GM19438 (cell line): ENCODE measurements at regions not wholly inside any gene's neighbourhood (a gene's known extent, or its start where the extent isn't known, plus 50 kb on each side); places are given as distances from the start of the nearest gene placed in this dataset.

Source experiments
- ATAC-seq: cut with Tn5 transposase; IDR thresholded peaks from one replicate; pipeline ENCODE4 v1.9.1; 2021; ENCODE audit warnings: low read depth; ENCODE audit not compliant: unreplicated experiment

GRCh38 chrX:21056622-21057021 lies 317.6 kb upstream of the CNKSR2 start:
- ATAC-seq: no peak

DNA sequence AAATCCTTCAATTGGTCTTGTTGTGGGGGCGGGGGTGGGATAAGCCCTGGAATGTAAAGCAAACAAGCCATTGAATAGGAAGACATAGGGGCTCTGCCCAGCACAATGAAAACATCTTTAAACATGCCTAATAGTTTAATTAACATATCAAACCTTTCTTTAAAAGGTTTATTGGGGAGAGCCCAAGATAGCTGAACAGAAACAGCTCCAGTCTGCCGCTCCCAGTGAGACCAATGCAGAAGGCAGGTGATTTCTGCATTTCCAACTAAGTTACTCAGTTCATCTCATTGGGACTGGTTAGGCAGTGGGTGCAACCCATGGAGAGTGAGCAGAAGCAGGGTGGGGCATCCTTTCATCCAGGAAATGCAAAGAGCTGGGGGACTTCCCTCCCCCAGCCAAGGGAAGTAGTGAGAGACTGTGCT lies 327.2 kb upstream of the CNKSR2 start:
- ATAC-seq: no peak

DNA sequence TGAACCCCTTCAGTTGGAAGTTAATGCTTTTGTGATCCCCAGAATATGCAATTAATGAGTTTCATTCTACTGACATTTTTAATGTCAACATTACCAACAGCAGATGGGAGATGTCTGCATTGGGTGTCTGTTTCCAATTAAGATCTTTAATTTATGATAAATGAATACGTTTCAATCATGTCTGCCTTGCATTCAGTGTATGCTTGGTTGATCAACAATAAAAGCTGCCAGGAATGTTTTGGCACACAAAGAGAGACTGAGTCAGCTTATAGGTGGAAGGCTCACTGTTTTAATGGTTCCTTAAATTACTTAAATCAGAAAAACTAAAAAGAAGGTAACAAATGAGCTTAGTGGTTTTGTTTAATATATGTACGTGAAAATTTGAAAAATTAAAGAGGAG lies 359.9 kb upstream of the CNKSR2 start:
- ATAC-seq: no peak

DNA sequence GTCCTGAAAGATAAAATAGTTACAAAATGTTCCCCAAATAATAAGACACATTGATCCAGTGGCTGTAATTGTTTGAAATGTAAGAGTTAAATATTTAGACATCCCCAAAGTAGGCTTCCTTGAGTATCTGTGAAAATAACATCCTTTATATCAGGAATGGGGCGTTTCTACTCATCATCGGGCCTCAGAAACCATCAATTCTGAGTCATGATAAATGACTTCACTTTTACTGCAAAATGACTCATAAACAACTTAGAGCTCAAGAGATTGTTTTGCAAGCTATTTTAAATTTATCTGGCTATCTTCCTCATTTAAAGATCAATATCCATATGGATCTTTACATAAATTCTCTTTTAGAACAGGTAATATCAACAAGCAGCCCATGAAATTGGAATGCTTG lies 369.4 kb upstream of the CNKSR2 start:
- ATAC-seq: no peak

DNA sequence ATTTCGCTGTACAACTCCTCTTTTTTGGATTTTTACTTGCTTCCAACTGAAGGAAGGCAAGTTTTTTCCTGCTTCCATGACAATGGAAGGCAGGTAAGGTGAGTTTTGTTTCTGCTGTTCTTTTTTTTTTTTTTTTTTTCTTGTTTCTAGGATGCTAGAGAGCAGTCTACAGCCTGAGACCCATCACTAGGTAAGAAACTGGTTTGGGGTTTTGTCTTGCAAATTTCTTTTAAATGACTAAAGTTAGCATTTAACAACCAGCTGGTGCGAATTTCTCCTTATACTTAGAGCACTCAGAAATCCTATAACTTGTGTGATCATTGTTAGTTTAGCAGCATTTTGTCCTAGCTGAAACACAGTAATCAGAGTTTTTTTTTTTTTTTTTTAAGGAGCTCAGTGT lies 378.4 kb upstream of the CNKSR2 start:
- no peak for ATAC-seq

DNA sequence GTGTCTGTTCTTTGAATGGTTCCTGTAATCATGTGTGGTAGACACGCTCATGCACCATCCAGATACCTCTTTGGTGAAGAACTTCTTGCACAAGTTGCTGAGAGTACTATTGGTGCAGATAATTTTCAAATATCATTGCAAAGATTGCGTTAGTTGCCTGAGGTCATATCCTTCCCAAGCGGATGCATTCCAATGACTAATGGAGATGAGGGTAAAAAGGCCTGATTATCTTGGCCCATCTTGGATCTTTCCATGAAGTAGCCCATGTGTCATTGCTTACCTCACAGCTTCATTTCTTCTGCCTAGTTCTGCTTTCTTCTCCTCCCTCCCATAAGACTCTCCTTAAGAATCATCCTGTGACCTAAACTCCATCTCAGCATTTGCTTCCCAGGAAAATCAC lies 384.9 kb upstream of the CNKSR2 start:
- ATAC-seq: no peak

GRCh38 chrX:20988804-20989203 lies 385.4 kb upstream of the CNKSR2 start:
- no peak for ATAC-seq

DNA sequence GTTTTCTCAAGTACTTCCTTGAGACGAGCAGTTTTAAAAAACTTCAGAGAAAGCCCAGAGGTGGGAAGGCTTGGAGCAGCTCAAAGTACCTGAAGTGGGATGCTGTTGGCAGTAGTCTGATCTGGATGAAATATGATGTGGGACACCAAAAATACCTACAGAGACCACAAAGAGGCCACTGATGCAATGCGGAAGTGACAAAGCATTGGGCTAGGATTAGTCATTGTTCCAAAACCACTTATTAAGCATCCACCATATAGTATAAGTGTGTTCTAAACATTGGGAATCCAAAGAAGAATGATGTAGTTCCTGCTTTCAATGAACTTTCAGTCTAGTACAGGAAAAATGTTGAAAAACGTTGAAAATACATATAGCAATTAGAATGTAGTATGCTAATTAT lies 386.1 kb upstream of the CNKSR2 start:
- ATAC-seq: no peak

- ATAC-seq: no peak
These were observed 393.8 kb upstream of the CNKSR2 start for GRCh38 chrX:20980426-20980825.

DNA sequence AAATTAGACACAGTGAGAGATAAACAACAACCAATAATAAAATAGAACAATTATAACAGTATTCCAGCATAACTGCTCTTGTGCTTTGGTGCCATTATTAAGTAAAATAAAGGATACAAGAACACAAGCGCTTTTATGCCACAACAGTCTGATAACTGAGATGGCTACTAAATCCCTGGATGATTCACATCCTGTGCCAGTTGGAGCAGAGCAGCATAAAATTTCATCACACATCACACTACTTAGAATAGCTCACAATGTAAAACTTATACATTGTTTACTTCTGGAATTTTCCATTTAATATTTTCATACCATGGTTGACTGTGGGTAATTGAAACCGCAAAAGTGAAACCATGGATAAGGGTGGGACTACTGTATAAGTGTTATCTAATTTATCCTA lies 399.9 kb upstream of the CNKSR2 start:
- ATAC-seq: no peak

- ATAC-seq: no peak
These were observed 401.2 kb upstream of the CNKSR2 start for GRCh38 chrX:20973038-20973437.

DNA sequence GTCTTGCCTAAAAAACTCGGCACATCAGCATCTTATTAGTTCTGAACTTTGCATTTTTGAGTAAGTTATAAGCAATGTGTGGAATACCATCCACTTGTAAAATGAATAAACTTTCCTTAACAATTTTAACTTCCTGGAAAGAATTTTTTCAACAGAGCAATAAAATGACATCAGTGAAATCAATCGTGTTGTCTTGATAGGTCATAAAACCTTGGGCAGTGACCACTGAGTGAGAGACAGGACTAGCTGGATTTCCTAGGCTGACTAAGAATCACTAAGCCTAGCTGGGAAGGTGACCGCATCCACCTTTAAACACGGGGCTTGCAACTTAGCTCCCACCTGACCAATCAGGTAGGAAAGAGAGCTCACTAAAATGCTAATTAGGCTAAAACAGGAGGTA lies 403.0 kb upstream of the CNKSR2 start:
- ATAC-seq: no peak

GRCh38 chrX:20969565-20969964 lies 404.7 kb upstream of the CNKSR2 start:
- ATAC-seq: no peak

- no peak for ATAC-seq
These were observed 405.2 kb upstream of the CNKSR2 start for GRCh38 chrX:20968996-20969395.

DNA sequence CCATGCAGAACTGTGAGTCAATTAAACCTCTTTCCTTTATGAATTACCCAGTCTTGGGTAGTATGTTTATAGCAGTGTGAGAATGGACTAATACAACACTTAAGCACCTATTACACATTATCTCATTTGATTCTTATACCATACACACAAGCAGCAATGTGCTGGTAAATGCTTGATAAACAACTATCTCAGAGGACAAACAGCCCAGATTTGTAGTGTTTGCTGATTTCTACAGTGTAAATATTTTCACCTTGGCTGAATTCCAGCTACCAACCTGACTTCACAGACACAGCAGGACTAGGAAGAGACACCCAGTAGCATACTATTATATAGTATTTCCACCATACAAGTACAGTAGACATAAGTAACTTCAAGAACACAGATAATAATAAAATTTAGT lies 406.5 kb upstream of the CNKSR2 start:
- no peak for ATAC-seq

GRCh38 chrX:20965270-20966044 lies 408.8 kb upstream of the CNKSR2 start:
- ATAC-seq: no peak

DNA sequence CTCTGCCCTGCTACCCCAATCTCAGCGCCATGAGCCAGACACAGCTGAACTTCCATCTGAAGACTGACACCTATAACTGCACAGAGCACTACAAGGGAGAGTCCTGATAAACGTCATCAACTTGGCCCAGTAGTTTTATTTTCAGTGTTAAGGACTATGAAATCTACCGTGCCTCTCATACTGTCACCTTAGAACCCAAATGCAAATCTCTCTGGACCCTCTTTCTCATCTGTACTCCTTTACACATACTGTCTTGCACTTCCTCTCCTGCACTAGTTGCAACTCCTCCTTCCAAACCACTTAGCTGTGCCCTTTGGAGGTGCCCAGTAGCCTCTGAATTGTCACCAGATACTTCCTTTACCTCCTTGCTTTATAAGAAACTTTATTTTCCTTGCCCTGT lies 420.2 kb upstream of the CNKSR2 start:
- ATAC-seq: no peak

GRCh38 chrX:20952180-20952579 lies 422.0 kb upstream of the CNKSR2 start:
- ATAC-seq: no peak

- no peak for ATAC-seq
These were observed 423.0 kb upstream of the CNKSR2 start for GRCh38 chrX:20951016-20951810.

DNA sequence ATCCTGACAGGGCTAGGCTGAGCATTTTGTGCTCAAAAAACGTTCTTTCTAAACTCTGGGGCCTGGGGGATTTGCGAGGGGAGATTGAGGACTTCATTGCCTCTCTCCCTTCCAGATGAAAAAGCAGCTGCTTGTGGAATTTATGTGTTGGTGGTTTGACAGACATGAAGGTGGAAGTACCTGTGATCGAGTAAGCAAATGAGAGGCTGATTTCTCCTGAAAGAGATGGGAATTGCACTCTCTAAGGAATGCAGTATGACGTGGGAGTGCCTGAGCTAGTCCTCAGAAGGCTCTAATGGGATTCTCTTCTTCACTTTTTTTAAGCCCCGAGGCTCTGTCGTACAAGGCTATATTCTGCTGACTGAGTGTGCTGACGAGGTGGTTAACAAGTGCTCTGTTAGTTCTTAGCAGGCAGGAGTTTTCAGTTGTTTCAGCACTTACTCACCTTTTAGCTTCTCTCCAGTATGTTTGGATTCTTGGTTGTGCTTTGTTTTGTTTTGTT lies 426.8 kb upstream of the CNKSR2 start:
- ATAC-seq: no peak

GRCh38 chrX:20913760-20914159 lies 460.5 kb upstream of the CNKSR2 start:
- ATAC-seq: no peak

DNA sequence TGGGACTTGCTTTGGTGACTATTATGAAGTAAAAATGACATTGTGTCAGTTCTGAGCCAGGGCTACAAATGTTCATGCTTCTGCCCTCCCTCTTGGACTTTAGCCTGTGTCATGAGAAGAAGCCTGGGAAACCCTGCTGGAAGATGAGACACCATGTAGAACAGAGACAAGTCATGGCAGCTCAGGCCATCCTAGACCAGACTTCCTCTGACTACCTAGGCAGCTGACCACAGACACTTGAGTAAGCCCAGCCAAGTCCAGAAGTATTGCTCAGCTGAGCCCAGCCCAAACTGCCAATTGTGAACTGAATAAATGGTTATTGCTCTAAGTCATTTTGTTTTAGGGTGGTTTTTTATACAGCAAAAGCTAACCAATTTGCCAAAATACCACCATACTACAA lies 467.6 kb upstream of the CNKSR2 start:
- no peak for ATAC-seq
